ENCODE measurements at regions not wholly inside any gene's neighbourhood (a gene's known extent, or its start where the extent isn't known, plus 50 kb on each side); places are given as distances from the start of the nearest gene placed in this dataset.

DNA sequence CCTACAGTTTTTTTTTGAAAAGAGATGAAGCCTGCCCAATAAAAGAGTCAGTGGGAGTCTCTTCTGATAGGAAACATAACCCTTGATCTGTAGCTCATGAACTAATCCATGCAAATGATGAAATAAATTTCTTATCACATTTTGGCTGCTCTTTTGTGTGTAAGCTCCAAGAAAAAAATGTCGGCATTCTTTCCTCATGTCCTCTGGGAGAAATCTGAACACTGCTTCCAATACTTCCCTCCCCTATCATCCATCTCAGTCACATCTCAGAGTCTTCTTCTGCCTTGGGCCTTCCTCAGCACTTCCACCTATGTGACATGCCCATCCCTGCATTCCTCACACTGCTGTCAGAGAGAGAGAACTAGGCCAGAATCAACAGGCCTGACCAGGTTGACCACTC lies 395.7 kb upstream of the ST6GAL2 start:
- H3K4me1 Mint-ChIP-seq, result no peaks in the 10 kb centered on the region
- DNase-seq, result no peak
- POLR2A ChIA-PET, result no interaction called here
- H3K36me3 Mint-ChIP-seq, result no peaks in the 10 kb centered on the region
- H3K9me3 Mint-ChIP-seq, result peaks cover 0 to 22% (median 0%) of the 10 kb centered on the region in 9 donors
- H3K4me3 Mint-ChIP-seq, result no peak overlapping the region
- ATAC-seq, result no peak
- no peak overlapping the region for H3K27ac Mint-ChIP-seq
- peaks cover 0 to 6% (median 0%) of the 10 kb centered on the region in 5 donors for H3K27me3 Mint-ChIP-seq

DNA sequence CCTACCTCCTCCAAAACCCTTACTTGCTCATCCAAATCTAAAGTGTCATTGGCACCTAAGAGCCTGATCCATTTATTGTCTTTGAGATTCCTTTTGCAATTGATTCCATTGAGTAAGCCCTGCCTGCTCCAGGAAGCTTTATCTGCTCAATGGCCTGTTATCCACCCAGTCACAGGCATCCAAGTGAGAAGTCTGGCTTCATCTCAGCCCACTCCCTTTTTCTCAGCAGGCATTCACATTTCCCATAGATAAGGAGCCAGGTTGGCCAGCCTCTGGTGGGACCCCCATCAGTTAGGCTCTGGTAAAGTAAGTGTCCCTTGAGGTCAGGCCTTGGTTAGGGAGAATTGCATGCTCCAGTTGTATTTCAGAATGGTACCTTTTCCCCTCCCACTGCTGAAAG lies 396.2 kb upstream of the ST6GAL2 start:
- peaks cover 0 to 17% (median 0%) of the 10 kb centered on the region in 9 donors for H3K9me3 Mint-ChIP-seq
- H3K4me1 Mint-ChIP-seq, result no peaks in the 10 kb centered on the region
- POLR2A ChIA-PET, result no interaction called here
- DNase-seq (no peak), ATAC-seq (no peak)
- no peak overlapping the region for H3K27ac Mint-ChIP-seq
- no peaks in the 10 kb centered on the region for H3K36me3 Mint-ChIP-seq
- peaks cover 0 to under 1% (median 0%) of the 10 kb centered on the region in 5 donors for H3K27me3 Mint-ChIP-seq
- H3K4me3 Mint-ChIP-seq, result no peak overlapping the region

DNA sequence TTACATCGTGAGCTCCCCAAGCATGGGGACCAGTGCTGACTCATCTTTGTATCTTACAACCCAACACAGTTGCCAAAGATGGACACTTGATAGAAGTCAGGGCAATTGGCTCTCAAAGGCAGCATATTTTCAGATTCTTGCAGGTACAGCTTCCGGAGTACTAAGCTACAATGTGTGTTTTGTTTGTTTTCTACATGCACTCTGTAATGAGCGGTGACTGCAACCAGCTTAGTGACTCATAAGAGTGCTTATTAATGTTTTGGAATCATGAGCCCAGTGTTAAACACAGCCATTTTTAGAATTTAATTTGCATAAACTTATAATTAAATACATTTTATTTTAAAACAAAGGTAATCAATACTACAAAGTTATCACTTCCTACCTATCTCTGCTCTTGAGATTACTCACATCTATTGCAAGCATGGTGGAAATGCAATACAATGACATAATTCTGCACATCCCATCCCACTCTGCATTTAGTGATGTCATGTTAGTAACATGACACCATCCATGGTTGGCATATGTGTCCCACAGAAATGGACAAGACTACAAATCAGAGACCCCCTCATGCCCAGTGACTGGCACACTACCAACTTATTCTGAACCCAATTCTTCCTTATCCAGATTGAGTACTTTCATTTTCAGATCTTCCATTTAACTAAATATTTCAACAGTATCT lies 399.8 kb upstream of the ST6GAL2 start:
- no peaks in the 10 kb centered on the region for H3K36me3 Mint-ChIP-seq
- DNase-seq (no peak), ATAC-seq (no peak)
- no peaks in the 10 kb centered on the region for H3K4me1 Mint-ChIP-seq
- no peaks in the 10 kb centered on the region for H3K27me3 Mint-ChIP-seq
- H3K4me3 Mint-ChIP-seq, result no peak overlapping the region
- POLR2A ChIA-PET, result no interaction called here
- H3K9me3 Mint-ChIP-seq, result peaks cover 0 to 10% (median 0%) of the 10 kb centered on the region in 9 donors
- no peak overlapping the region for H3K27ac Mint-ChIP-seq

DNA sequence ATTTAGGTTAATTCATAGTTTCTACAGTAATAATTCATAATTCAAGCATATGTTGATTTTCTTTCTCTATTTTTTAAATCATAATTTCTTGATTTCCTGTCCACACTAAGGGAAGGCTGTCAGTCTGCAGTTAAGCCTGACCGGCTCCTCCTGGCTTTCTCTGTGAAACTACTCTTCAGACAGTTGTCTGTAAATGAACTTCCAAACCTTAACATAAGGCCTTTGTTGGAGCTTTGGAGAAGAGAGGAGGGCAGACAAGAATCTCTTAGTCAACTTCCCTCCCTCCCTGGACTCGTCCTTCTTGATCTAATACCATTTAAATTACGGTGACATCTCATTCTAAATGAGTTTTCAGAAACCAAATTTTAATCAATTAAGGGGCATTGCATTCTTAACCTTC lies 404.1 kb upstream of the ST6GAL2 start:
- no peaks in the 10 kb centered on the region for H3K36me3 Mint-ChIP-seq
- H3K9me3 Mint-ChIP-seq, result peaks cover 0 to 8% (median 3%) of the 10 kb centered on the region in 9 donors
- no peak for ATAC-seq
- no peak overlapping the region for H3K4me3 Mint-ChIP-seq
- no peak overlapping the region for H3K27ac Mint-ChIP-seq
- H3K27me3 Mint-ChIP-seq, result no peaks in the 10 kb centered on the region
- no peak for DNase-seq
- POLR2A ChIA-PET, result no interaction called here
- H3K4me1 Mint-ChIP-seq, result no peaks in the 10 kb centered on the region

DNA sequence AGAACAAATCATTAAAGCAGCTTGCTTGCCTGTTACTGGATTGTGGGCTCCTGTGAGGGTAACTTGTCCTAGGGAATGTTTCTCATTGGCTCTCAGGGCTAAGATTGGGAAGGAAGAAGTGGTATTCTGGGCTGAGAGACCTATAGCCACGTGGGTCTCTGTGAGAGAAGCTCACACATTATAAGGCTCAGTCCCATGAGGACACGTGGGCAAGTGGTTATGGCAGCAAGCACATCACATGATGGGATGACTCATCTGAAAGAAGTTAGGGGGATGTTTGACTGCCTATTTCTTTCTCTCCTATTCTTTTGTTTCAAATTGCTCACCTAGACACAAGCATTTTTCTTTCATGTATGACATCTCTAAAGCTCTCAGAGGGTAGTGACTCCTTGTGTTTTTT lies 418.0 kb upstream of the ST6GAL2 start:
- POLR2A ChIA-PET, result no interaction called here
- ATAC-seq (no peak), DNase-seq (no peak)
- Mint-ChIP-seq H3K27ac (no peak overlapping the region), H3K36me3 (no peaks in the 10 kb centered on the region), H3K4me3 (no peak overlapping the region), H3K4me1 (no peaks in the 10 kb centered on the region), H3K27me3 (no peaks in the 10 kb centered on the region), H3K9me3 (peaks cover 0 to 8% (median 0%) of the 10 kb centered on the region in 9 donors)

DNA sequence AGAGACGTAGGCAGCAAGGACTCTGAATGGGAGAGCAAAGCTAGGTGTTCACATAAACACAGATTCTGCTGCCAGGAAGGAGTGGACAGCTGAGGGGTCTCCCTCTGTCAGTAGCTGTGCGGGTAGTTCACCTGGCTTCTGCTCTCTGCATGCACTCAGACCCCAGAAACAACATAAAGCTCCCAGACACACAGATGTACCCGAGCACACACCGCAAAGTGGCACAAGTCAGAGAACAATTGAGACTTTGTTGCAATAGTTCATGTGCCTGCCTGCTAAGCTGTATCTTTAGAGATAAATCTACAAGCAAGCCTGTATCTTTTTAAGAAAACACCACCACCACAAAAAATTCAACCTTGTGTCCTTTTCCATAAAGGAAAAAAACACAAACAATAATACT lies 420.0 kb upstream of the ST6GAL2 start:
- DNase-seq (no peak), ATAC-seq (no peak)
- peaks cover 0 to 14% (median 6%) of the 10 kb centered on the region in 9 donors for H3K9me3 Mint-ChIP-seq
- no peaks in the 10 kb centered on the region for H3K36me3 Mint-ChIP-seq
- no peak overlapping the region for H3K4me3 Mint-ChIP-seq
- H3K27ac Mint-ChIP-seq, result no peak overlapping the region
- no peaks in the 10 kb centered on the region for H3K27me3 Mint-ChIP-seq
- no peaks in the 10 kb centered on the region for H3K4me1 Mint-ChIP-seq
- POLR2A ChIA-PET, result no interaction called here

DNA sequence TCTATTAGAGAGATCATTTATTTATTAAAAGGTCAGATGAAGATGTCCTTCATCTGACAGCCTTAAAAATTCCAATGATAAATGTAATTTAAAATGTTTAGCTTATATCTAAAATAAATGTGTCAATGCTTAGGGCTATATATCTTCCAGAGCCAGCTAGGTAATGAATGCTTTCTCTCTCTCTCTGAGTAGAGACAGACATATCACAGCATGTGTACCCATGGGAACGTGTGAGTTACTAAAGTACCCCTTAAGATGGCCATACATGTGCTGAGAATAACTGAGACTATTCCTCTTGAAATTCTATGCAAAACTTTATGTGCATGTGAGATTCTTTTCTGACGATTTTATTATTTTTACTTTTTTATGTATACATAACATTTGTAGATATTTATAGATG lies 420.9 kb upstream of the ST6GAL2 start:
- POLR2A ChIA-PET, result no interaction called here
- no peak overlapping the region for H3K27ac Mint-ChIP-seq
- no peak overlapping the region for H3K4me3 Mint-ChIP-seq
- peaks cover 0 to 15% (median 7%) of the 10 kb centered on the region in 9 donors for H3K9me3 Mint-ChIP-seq
- H3K36me3 Mint-ChIP-seq, result no peaks in the 10 kb centered on the region
- ATAC-seq (no peak), DNase-seq (no peak)
- H3K4me1 Mint-ChIP-seq, result no peaks in the 10 kb centered on the region
- H3K27me3 Mint-ChIP-seq, result no peaks in the 10 kb centered on the region

DNA sequence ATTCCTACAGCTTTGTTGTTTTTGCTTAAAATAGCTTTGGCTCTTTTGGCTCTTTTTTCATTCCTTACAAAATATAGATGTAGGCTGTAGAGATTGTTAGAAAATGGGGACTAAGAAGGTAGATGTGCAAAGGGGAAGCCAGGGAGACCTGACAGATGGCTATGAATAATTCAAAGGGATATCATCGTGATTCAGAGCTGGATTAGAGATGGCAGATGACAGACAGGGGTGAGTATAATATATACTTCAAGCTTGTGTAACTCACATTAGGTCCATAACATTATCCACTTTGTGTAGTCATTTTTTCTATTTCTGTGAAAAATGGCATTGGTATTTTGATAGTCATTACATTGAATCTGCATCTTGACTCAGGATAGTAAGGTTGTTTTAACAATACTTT lies 422.9 kb upstream of the ST6GAL2 start:
- POLR2A ChIA-PET, result no interaction called here
- no peaks in the 10 kb centered on the region for H3K27me3 Mint-ChIP-seq
- H3K4me3 Mint-ChIP-seq, result no peak overlapping the region
- H3K36me3 Mint-ChIP-seq, result no peaks in the 10 kb centered on the region
- H3K4me1 Mint-ChIP-seq, result no peaks in the 10 kb centered on the region
- no peak for ATAC-seq
- H3K27ac Mint-ChIP-seq, result no peak overlapping the region
- no peak for DNase-seq
- H3K9me3 Mint-ChIP-seq, result peaks cover 0 to 14% (median 7%) of the 10 kb centered on the region in 9 donors

DNA sequence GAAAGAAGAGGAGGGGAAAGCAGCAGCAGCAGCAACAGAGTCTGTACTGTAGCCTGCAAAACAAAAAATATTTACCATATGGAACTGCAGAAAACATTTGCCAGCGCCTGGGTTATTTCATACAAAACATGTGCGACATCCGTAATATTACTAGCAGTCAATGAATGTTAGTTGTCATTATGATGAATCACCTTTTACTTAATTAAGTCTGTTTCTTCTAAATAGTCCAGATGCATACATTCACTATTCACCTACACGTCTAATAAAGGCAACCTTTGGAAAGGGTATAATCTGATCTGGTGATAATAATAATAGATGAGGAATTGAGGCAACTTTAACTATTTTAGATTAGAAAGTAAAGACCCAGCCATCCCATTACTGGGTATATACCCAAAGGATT lies 426.3 kb upstream of the ST6GAL2 start:
- ATAC-seq, result no peak
- Mint-ChIP-seq H3K9me3 (peaks cover 0 to 18% (median 8%) of the 10 kb centered on the region in 9 donors), H3K4me3 (no peak overlapping the region), H3K27me3 (no peaks in the 10 kb centered on the region), H3K27ac (no peak overlapping the region), H3K4me1 (no peaks in the 10 kb centered on the region), H3K36me3 (no peaks in the 10 kb centered on the region)
- POLR2A ChIA-PET, result no interaction called here
- DNase-seq, result no peak

DNA sequence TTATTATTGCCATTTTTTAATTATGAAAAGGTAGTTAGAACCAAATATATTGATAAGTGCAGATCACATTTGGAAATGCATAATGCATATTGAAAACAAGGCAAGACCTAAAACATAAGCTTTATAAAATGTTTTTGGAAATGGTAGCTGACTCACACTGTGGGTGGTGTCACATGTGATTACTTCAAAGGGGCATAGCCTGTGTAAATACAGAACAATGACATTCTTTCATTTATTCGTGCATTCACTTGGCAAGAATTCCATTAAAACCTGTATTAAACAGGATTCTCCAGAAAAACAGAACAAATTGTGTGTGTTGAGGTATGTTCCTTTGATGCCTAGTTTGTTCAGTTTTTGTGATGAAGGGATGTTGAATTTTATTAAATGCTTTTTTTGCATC lies 427.3 kb upstream of the ST6GAL2 start:
- no peaks in the 10 kb centered on the region for H3K27me3 Mint-ChIP-seq
- ATAC-seq, result no peak
- POLR2A ChIA-PET, result no interaction called here
- peaks cover 0 to 18% (median 8%) of the 10 kb centered on the region in 9 donors for H3K9me3 Mint-ChIP-seq
- H3K4me3 Mint-ChIP-seq, result no peak overlapping the region
- H3K4me1 Mint-ChIP-seq, result no peaks in the 10 kb centered on the region
- DNase-seq, result no peak
- no peaks in the 10 kb centered on the region for H3K36me3 Mint-ChIP-seq
- H3K27ac Mint-ChIP-seq, result no peak overlapping the region

DNA sequence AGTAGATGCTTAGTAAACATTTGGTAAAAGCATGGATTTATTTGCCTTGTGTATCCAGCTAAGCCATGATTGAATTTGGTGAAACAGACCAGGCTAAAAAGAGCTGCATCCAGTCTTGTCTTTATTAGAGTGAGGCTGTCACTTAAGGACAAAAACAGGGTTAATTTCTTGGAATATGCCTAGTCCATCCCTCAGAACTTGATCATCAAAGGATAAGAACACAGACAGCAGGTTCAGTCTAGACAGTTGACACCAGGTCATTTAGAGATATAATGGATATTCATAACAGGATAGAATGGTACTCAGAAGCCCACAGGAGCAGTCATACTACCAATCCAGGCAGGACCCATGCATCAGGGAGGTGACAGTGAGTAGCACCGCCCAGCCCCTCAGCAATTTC lies 434.9 kb upstream of the ST6GAL2 start:
- Mint-ChIP-seq H3K27me3 (no peaks in the 10 kb centered on the region), H3K9me3 (peaks cover 0 to 20% (median 5%) of the 10 kb centered on the region in 9 donors), H3K27ac (no peak overlapping the region), H3K36me3 (no peaks in the 10 kb centered on the region), H3K4me1 (no peaks in the 10 kb centered on the region), H3K4me3 (no peak overlapping the region)
- POLR2A ChIA-PET, result no interaction called here
- ATAC-seq, result no peak
- DNase-seq, result no peak

DNA sequence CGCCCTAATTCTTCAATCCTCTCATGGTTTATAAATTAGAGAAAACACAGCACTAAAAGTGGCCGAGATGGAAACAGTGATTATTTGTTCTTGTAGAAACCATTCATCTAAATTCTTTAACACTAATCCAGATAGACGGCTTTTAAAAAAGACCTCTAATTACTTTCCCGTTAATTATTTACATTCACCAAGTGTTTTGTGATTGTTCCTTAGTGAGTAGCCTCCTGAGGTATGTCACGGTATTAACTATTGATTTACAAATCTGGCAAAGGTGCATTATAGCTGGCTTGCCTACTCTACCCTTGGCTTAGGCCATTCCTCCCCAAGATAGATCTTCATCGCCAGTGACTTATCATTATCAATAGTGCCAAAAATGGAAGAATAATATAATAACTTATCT lies 436.4 kb upstream of the ST6GAL2 start:
- Mint-ChIP-seq H3K4me1 (no peaks in the 10 kb centered on the region), H3K27me3 (no peaks in the 10 kb centered on the region)

DNA sequence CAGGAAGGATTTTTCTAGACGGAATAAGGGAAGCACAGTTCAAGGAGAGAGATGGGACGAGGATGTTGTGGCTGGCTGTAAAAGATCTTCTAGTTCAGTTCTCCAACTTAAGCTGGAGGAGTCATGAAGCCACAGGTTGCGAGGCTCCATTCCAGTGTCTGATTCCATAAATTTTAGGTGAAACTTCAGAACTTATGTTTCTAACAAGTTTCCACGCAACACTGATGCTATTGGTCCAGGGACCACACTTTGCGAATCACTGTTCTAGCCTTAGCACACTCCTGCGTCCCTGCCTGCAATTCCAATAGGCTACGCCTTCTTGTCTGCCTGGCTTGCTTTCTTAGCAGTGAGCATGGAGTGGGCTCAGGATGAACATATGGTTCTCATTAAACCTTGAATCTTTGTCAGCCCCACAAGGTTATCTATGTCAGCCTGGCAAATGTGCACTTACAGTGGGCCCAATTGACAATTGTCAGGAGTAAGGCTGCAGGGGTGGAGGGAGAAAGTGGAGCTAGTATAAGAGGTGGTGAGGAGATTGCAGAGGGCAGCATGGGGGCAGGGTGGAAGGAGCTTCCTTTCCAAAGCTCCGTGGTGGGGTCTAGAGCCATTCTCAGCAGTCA lies 438.1 kb upstream of the ST6GAL2 start:
- ATAC-seq (no peak), DNase-seq (no peak)
- no peak overlapping the region for H3K4me3 Mint-ChIP-seq
- no peaks in the 10 kb centered on the region for H3K4me1 Mint-ChIP-seq
- H3K27ac Mint-ChIP-seq, result no peak overlapping the region
- H3K36me3 Mint-ChIP-seq, result peaks cover 0 to 6% (median 0%) of the 10 kb centered on the region in 3 donors
- H3K9me3 Mint-ChIP-seq, result peaks cover 0 to 32% (median 12%) of the 10 kb centered on the region in 9 donors
- POLR2A ChIA-PET, result no interaction called here
- H3K27me3 Mint-ChIP-seq, result no peaks in the 10 kb centered on the region

More for the DNA sequence above, 436.4 kb upstream of the ST6GAL2 start:
- Mint-ChIP-seq H3K4me3 (no peak overlapping the region), H3K27ac (no peak overlapping the region), H3K9me3 (peaks cover 0 to 20% (median 9%) of the 10 kb centered on the region in 9 donors), H3K36me3 (no peaks in the 10 kb centered on the region)
- DNase-seq (no peak), ATAC-seq (no peak)
- POLR2A ChIA-PET, result no interaction called here

Measured in naive thymus-derived CD8-positive, alpha-beta T cell (primary cell).